SK-N-MC (cell line): ENCODE measurements at regions not wholly inside any gene's neighbourhood (a gene's known extent, or its start where the extent isn't known, plus 50 kb on each side); places are given as distances from the start of the nearest gene placed in this dataset.

Experiments
- EZH2 ChIP-seq: fragments of 200-600 bp; sonication (generic); IDR thresholded peaks from one replicate; pipeline ENCODE4 v1.6.1; 2017; ENCODE audit warnings: antibody characterized with exemption
- FOXP2 ChIP-seq: optimal IDR thresholded peaks from 2 replicates; pipeline ENCODE3; 2011; ENCODE audit warnings: mild to moderate bottlenecking, moderate library complexity; ENCODE audit not compliant: insufficient read depth; ENCODE audit errors: extremely low read length, control extremely low read depth
- POLR2AphosphoS5 ChIP-seq: IDR thresholded peaks from 2 replicates; pipeline ENCODE4 v1.6.1; 2012; ENCODE audit warnings: mild to moderate bottlenecking, low read depth, low read length, borderline replicate concordance

DNA sequence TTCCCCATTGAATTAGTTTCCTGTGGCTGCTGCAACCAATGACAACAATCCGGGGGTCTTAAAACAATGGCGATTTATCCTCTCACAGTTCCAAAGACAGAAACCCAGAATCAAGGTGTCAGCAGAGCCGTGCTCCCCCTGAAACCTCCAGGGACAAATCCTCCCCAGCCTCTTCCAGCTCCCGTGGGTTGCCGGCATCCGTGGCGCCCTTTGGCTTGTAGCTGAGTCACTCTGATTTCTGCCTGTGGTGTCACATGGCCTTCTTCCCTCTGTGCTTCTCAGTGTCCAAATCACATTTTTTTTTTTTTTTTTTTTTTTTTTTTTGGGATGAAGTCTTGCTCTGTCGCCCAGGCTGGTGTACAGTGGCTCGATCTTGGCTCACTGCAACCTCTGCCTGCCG, 64.5 kb upstream of the STX18 start:
- no peak for TF ChIP-seq EZH2
- no peak for TF ChIP-seq POLR2AphosphoS5
- TF ChIP-seq FOXP2, result no peak
